ENCODE measurements at regions not wholly inside any gene's neighbourhood (a gene's known extent, or its start where the extent isn't known, plus 50 kb on each side); places are given as distances from the start of the nearest gene placed in this dataset.

GRCh38 chr2:155844461-155844860 lies 488.1 kb downstream of the NR4A2 start:
- 82% methylated on average over 2 of the region's 2 CpGs; no CpG with 5 or more reads in 1 of the 2 experiments for WGBS, 2 experiments (ENCODE audit: extremely low coverage in 1 of 2, insufficient coverage in 1 of 2, insufficient read length in 1 of 2, insufficient replicate concordance in 2 of 2, low coverage in 1 of 2, low lambda C conversion rate in 2 of 2, missing lambda C conversion rate in 1 of 2)
- ChIA-PET POLR2A (ENCODE audit: partially characterized antibody) (no interaction called here), CTCF (ENCODE audit: partially characterized antibody) (interaction anchor here (1.9 kb wide), 1 partner anchor 29 kb away, joined by 8 read pairs; no protein-coding TSS in a partner anchor)
- H3K79me1 ChIP-seq (ENCODE audit: low read depth, low read length) = no peaks in the 10 kb centered on the region
- no peak overlapping the region for H3K4ac ChIP-seq (replicated peaks; ENCODE audit: insufficient read length, low read depth, low read length)
- H3K79me2 ChIP-seq (ENCODE audit: control insufficient read depth in 1 of 2, insufficient read depth in 2 of 2, low read length in 2 of 2) = no peaks in the 10 kb centered on the region
- H2BK15ac ChIP-seq (ENCODE audit: low read length) = no peak overlapping the region
- no peak for TF ChIP-seq HDAC2 (IDR thresholded peaks at IDR 0.05; ENCODE audit: borderline replicate concordance in 1 of 2, low read depth in 2 of 2, low read length in 2 of 2)
- no peak for TF ChIP-seq BACH1 (IDR thresholded peaks at IDR 0.05; ENCODE audit: low read length)
- no peak for TF ChIP-seq EZH2 (IDR thresholded peaks at IDR 0.05; ENCODE audit: low read depth, low read length, severe bottlenecking)
- TF ChIP-seq HDAC6 (IDR thresholded peaks at IDR 0.05; ENCODE audit: low read depth, low read length) = no peak
- no peak for TF ChIP-seq PHF8 (conservative IDR thresholded peaks at IDR 0.05; ENCODE audit: low read depth, low read length)
- TF ChIP-seq SIN3A (conservative IDR thresholded peaks at IDR 0.05 in 1 of 2, IDR thresholded peaks at IDR 0.05 in 1 of 2; ENCODE audit: low read depth in 1 of 2, low read length in 2 of 2) = no peak
- no peak for TF ChIP-seq SIX5 (IDR thresholded peaks at IDR 0.05; ENCODE audit: low read depth, low read length)
- no peak for TF ChIP-seq RXRA (IDR thresholded peaks at IDR 0.05; ENCODE audit: insufficient read depth, low read depth, low read length)
- TF ChIP-seq POU5F1 (IDR thresholded peaks at IDR 0.05; ENCODE audit: low read depth, low read length) = no peak
- TF ChIP-seq KDM5A (IDR thresholded peaks at IDR 0.05; ENCODE audit: low read length) = no peak
- no peak for TF ChIP-seq SIRT6 (IDR thresholded peaks at IDR 0.05; ENCODE audit: low read length)
- TF ChIP-seq BRCA1 (IDR thresholded peaks at IDR 0.05; ENCODE audit: low read depth, low read length) = no peak
- TF ChIP-seq SP1 (IDR thresholded peaks at IDR 0.05; ENCODE audit: low read depth, low read length) = no peak
- H3K9ac ChIP-seq (replicated peaks in 1 of 4; ENCODE audit: extremely low read depth in 1 of 4, low read depth in 3 of 4, low read length in 3 of 4) = no peak overlapping the region; a peak in 1 of 7 replicates
- no peak overlapping the region for H3K4me2 ChIP-seq (ENCODE audit: insufficient read depth in 1 of 2, low read depth in 2 of 2, low read length in 2 of 2)
- no peak overlapping the region for H3K14ac ChIP-seq (ENCODE audit: insufficient read length)
- no peak for DNase-seq (ENCODE audit: low read depth in 1 of 2, low spot score in 2 of 2)
- H3K23me2 ChIP-seq (ENCODE audit: low read depth, low read length) = no peaks in the 10 kb centered on the region
- no peak overlapping the region for H4K5ac ChIP-seq (ENCODE audit: insufficient read length, low read depth, low read length)
- peaks cover 0 to 8% (median under 1%) of the 10 kb centered on the region in 4 experiments; a peak in 2 of 7 replicates for H3K4me1 ChIP-seq (replicated peaks in 1 of 4; ENCODE audit: control insufficient read depth in 3 of 4, insufficient read depth in 4 of 4, low read length in 3 of 4)
- no peaks in the 10 kb centered on the region for H3K9me3 ChIP-seq (ENCODE audit: insufficient read depth in 2 of 2, low read depth in 1 of 2, low read length in 1 of 2)
- no peak overlapping the region for H4K8ac ChIP-seq (ENCODE audit: extremely low read depth, insufficient read depth, low read length)
- H2BK120ac ChIP-seq (replicated peaks; ENCODE audit: low read depth, low read length) = no peak overlapping the region
- no peak overlapping the region for H4K91ac ChIP-seq (replicated peaks; ENCODE audit: insufficient read length, low read length)
- H3K18ac ChIP-seq (ENCODE audit: extremely low read depth, low read length) = no peak overlapping the region
- H3K27me3 ChIP-seq (replicated peaks in 1 of 4; ENCODE audit: control insufficient read depth in 3 of 4, extremely low read depth in 1 of 4, insufficient read depth in 3 of 4, low read length in 3 of 4) = no peaks in the 10 kb centered on the region
- H3K36me3 ChIP-seq (ENCODE audit: control insufficient read depth in 2 of 4, insufficient read depth in 4 of 4, low read length in 3 of 4) = no peaks in the 10 kb centered on the region
- H2BK5ac ChIP-seq (ENCODE audit: low read depth, low read length) = no peak overlapping the region
- no peak overlapping the region for H2AFZ ChIP-seq (ENCODE audit: low read length)
- H4K20me1 ChIP-seq (replicated peaks in 1 of 2; ENCODE audit: control insufficient read depth in 1 of 2, insufficient read depth in 2 of 2, low read length in 2 of 2) = no peaks in the 10 kb centered on the region
- no peak overlapping the region for H2BK12ac ChIP-seq (ENCODE audit: low read depth, low read length)
- no peak overlapping the region for H2AK5ac ChIP-seq (ENCODE audit: low read depth, low read length)
- H2BK20ac ChIP-seq (ENCODE audit: low read length) = no peak overlapping the region
- no peak for FAIRE-seq
- no peak overlapping the region for H3K23ac ChIP-seq (ENCODE audit: insufficient read length)
- no peak overlapping the region for H3K4me3 ChIP-seq (ENCODE audit: extremely low read depth in 1 of 4, insufficient read depth in 2 of 4, low read depth in 3 of 4, low read length in 4 of 4)
- H3K27ac ChIP-seq (ENCODE audit: low read depth, low read length) = no peak overlapping the region
- no peak overlapping the region for H3K56ac ChIP-seq (replicated peaks; ENCODE audit: insufficient read length, low read depth, low read length)

Data from H1 (cell line).